HG02623 (cell line): ENCODE measurements at regions not wholly inside any gene's neighbourhood (a gene's known extent, or its start where the extent isn't known, plus 50 kb on each side); places are given as distances from the start of the nearest gene placed in this dataset.

Source experiments
- ATAC-seq: cut with Tn5 transposase; IDR thresholded peaks from one replicate; pipeline ENCODE4 v1.9.1; 2021; ENCODE audit warnings: moderate library complexity; ENCODE audit not compliant: unreplicated experiment

DNA sequence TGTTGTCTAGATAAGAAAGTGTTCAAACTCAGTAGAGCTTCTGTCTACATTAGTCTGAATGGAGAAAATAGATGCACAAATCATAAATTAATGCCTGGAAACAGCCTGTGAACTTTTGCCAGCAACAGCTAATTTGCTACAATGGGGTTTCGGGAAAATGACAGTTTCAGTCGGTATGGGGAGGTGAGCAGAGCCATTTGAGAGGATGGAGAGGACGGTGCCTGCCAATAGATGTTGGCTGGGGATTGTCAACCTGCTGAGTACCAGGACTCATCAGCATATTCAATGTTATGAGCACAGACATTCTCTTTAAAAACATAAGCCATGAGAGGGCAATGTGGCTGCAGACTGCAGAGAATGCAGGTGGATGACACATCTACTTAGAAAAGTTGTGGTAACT is 230.3 kb upstream of the PCDH18 start:
- ATAC-seq: no peak

DNA sequence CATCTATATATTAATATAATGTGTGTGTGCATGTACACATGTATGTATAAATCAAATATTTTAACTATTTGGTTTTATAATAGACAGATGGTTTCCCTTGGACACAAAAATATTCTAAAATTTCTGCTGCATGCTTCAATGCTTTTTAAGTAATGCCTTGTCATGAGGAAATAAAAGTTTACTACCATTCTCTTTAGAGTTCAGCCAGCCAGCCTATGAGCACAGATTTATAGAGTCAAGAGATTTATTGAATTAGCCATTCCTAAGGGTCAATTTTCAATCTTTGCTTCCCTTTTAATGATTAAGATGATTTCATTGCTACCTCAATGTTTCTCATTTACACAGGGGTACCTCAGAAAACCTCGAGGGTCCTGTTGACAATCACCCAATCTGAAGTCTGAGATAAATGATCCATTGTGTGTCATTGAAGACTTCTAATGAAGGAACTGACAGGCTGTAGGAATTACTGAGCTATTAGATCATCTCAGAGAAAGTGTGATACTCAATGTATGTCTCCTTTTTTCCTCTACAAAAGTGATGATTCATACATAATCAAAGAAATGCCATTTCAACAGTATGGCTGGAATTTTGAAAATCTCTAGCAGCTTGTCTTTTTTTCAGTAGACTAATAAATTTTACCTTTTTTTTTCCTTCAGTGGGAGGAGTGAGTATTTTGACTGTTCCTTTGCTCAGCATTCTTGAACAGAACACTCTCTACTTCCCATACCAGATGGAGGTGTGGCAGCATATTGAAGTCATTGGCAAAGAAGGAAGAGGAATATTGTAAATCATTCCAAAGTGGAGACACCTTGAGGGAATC is 222.6 kb upstream of the PCDH18 start:
- no peak for ATAC-seq

DNA sequence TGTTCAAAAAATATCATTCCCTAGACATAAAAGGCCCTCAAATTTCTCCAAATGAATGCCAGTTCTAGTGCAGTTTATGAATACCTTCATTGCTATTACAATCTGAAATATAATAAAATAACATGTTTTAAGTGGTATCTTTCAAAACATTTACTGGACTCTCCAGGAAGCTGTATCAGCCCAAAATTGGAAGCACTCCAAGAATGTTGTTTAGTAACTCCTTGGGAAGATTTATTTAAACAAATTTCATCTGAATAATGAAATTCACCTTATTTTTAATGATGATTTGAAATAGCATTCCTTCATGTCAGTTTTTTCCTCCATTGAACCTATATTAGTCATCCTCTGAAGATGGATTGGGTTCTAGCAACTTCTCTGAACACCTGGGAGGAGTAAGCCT is 217.2 kb upstream of the PCDH18 start:
- ATAC-seq: no peak

DNA sequence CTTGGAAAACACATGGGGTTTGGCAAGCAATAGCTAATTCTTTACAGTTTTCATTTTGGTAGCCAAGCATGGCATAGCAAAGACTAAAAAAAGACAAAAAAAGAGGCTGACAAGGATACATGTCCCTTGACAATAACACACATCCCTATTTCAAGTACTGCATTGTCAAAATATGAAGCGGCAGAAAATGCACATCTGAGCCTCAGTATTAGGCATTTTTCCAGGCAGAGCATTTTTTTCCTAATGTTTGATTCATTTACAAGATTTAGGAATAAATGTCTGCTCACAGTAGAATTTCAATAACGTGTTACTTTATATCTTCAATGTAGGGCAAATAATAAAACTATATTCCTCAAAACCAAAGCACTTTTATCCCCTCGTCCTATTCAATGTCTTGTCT is 216.3 kb upstream of the PCDH18 start:
- ATAC-seq: no peak

DNA sequence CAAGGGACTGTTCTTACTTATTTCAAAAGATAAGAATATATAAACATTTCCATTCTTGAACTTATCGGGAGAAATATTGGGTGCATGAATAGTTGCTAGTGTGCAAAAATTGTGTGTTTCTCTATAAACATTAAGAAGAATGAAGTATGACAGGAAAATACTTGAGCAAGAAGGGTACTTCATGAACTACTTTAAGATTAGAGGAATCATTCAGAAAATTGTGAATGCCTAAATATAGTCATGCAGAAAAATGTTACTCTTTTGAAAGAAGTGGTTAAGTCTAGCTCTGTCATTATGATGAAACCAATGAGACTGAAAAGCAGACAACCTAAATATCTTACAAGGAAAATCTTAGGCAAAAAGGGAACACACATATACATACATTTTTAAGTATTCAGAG is 207.8 kb upstream of the PCDH18 start:
- no peak for ATAC-seq

DNA sequence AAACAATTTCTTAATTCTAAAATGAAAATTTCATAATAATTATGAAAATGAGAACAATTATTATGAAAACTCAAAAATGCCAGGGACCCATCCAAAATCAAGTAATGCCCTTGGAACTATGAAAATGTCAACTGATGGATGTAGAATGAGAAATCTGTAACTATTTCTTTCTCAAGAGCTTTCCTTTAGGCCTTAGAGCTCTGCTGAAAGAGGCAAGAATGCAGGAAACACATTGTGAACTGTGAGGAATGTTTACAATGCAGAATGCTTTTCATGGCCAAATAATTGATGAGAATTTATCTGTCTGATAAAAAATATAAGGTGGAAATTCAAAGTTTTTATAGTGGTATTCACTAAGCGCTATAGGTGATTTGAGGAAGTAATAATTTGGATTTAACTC is 207.1 kb upstream of the PCDH18 start:
- ATAC-seq: no peak

DNA sequence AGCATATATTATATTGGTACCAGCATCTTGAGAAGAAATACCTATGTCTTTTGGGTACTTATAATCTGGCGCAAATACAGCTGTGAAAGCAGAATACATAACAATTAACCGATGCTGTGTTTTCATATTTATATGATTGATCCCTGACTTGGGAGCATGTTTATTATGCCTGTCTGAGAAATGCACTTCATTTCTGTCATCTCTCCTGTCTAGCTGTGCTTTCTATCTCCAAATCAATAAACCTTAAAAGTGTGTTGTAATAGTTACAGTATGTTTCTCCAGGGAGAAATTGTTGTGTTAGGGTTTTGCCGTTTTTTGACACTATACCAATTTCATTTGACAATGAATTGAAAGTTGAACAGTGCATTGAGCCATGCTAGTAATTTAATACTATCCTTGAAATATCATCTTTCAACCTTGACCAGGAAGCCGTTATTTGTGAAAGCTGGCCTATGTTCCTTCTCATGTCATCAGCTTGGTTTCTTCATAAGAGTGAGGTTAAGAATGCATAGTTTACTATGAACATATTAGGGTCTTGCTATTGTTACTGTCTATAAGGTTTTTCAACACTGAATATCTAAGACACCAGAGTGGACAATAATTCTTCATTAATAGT is 206.2 kb upstream of the PCDH18 start:
- no peak for ATAC-seq

DNA sequence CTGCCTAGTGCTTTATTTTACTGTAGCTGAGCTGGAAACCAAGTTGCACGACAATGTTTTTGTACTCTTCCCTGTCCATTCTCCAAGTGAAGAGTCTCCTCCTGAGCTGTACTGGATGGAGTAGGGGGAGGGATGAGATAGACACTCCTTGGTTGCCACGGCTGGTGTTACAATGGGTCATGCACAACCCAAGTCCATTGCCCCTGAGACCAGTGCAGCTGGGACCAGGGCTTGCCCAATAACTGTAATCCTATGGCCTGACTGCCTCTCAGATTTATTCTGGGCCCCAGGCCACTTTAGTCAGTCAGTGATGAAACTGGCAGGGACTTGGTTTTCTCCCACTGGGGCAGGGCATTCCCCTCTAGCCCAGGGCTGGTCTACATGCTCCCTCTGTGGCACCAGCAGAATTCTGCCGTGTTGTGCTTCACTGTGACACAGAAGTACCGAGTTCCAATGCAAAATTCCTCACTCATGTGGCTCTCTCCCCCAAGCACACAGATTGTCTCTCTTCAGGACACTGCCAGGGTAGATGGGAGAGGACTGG is 203.3 kb upstream of the PCDH18 start:
- ATAC-seq: no peak

DNA sequence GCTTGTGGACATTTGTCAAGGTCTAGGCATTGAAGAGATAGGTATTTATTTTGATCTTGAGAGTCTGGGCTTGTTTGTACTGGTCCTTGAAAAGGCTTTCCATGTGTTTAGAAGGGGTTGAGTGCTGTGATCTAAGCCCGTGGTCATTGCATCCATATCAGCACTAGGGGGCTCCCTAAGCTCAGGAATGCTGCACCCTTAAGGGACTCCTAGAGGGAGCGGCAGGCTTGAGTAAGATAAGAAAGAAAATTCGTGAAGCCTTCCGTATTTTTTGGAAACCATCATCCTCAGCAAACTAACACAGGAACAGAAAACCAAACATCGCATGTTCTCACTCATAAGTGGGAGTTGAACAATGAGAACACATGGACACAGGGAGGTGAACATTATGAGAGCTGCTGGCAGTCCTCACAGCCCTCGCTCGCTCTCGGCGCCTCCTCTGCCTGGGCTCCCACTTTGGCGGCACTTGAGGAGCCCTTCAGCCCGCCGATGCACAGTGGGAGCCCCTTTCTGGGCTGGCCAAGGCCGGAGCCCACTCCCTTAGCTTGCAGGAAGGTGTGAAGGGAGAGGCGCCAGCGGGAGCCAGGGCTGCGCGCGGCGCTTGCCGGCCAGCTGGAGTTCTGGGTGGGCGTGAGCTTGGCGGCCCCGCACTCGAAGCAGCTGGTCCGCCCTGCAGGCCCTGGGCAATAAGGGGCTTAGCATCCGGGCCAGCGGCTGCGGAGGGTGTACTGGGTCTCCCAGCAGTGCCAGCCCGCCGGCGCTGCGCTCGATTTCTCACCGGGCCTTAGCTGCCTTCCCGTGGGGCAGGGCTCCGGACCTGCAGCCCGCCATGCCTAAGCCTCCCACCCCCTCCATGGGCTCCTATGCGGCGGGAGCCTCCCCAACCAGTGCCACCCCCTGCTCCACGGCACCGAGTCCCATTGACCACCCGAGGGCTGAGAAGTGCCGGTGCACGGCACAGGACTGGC is 201.2 kb upstream of the PCDH18 start:
- peak; percentile 89 for ATAC-seq

DNA sequence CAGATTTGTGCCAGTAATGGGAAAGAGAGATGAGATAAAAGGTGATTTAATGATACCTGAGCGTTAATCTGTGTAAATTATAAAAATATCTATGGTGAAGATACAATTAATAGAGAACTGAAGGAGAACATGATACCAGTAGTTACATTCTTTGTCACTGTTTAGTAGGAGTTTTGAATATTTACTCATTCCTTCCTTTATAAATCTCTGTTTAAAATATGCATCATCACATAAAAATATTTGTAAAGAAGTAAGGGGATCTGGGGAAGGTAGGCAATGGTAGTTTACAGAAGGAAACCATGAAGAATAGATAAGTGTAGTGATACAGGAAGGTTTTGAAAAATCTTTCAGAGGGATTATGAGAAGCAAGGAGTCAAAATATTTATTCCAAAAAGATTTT is 190.6 kb upstream of the PCDH18 start:
- ATAC-seq: no peak

DNA sequence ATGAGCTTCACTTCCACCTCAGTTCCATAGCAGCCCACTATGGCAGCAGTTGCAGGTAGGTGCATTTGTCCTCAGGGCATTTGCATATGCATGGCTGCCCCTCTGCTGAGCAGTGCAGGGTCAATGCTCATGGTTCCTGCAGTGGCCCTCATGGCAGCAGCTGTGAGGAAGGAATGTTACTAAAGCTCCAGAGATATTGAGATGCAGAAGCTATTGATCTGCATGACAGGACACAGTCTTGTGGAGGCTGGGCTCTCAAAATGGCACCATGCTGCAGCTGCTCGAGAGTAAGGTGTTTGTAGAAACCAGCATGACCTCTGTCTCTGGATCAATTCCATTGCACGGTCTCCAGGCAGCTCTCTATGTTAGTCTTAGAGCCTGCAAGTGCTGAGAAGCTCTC is 179.2 kb upstream of the PCDH18 start:
- ATAC-seq: no peak

DNA sequence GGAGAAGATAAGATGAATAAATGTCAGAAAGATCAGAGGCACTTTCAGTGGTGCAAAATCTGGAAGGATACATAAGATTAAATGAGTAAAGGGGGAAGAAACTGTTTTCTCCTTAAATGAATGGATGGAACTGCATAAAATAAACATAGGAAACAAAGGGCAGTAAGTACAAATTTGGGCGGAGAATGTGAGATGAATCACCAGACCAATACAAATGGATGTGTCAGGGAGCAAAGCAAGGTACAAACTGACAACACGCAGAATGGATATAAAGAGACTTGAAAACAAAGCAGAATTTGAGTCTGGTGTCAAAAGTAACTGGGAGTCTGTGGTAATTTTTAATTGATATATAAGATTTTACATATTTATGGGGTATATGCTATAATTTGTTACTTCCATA is 175.3 kb upstream of the PCDH18 start:
- no peak for ATAC-seq

DNA sequence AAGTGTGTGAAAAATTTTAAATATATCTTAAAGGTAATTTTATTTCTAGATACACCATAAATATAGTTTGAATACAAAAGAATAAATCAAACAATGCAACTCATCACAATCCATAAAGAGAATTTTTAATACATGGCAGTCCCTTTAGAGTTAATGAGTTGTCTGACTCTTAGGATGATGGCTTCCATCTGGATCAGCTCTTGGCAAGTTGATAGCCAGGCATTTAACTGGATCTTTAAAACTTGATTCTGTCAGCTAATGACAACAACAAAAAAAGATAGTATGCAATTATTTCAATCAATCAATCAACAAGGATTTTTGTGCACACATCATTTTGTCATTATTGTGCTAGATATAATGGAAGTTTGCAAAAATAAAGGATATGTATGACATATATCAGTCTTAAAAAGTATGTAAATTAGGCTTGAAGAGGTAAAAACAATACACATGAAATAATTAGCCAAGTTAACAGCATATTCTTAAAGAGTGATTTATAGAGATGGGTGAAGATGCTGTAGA is 174.9 kb upstream of the PCDH18 start:
- ATAC-seq: no peak

DNA sequence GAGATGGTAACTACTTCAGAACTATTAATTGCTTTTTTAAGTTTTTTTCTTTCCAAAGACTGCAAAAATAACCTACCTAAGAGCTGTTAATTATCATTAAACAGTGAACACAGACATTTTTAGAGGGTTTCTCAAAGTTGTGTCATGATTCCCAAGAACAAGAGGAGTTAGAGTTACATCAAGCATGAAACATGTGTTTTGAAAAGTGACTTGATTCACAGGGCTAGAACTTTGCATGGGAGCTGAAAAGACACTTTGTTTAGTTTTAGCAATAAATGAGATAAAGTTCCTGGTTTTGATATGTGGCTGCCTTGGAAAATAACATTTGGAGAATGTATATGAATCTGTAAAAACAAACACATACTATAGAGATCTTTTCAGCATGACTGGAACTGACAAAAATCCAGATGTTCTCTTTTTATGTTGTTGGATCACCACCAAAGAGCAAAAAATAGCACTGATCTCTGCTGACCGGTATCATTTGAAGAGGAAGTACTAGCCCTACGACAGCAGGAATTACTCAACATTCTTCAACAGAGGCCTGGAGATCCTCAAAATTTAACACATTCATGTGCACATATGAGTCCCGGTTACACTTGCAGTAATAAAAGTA is 173.0 kb upstream of the PCDH18 start:
- no peak for ATAC-seq

DNA sequence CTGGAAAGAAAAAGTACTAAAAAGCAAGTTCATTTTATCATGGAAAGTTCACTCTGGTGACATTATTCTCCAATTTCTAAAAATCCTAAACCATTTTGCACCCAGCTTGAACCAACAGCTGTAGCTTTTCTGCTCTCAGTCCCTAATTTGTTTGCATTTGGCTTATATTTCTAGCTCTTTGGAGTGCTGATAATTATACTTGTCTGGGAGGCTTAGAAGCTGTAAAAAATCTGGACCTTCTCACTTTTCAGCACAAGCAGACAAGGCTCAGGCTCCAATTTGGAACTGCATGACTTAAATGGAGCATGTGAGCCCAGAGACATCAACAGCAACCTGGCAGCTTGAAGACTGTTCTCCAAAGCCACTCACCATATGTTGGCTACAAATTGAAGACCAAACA is 170.9 kb upstream of the PCDH18 start:
- no peak for ATAC-seq

DNA sequence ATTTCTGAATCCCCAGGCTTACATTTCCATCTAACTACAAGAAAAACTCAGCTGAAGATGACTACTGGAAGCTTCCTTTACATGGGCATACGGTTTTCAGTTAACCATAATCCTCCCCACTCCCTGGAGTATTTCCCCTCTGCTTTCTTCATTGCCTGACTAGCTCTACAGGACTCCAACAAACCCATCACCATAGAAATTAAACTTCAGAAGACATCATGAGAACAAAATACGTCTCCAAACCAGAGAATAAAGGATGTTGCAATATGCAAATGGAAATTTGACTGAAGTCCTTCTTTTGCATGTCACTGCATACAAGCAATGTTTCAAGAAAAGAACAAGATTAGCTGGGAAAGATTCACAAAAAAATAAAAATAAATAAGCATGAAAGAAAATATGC is 170.2 kb upstream of the PCDH18 start:
- ATAC-seq: no peak

DNA sequence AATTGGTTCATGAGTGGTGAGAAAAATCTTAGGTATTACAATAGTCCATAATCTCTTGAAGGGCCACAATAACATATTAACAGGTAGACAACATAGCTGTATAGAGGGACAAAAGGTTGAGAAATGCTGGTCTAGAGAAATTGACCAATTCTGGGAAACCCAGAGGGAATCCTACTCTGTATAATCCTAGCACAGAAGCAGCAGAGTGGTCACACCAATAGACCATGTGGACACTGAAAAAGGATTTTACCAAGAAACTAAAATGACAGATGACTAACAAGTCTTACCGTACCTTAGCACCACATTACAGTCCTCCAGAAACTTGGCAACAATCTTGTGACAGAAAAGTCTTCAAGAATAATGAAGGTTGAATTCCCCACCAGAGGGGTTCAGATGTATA is 169.1 kb upstream of the PCDH18 start:
- ATAC-seq: no peak

DNA sequence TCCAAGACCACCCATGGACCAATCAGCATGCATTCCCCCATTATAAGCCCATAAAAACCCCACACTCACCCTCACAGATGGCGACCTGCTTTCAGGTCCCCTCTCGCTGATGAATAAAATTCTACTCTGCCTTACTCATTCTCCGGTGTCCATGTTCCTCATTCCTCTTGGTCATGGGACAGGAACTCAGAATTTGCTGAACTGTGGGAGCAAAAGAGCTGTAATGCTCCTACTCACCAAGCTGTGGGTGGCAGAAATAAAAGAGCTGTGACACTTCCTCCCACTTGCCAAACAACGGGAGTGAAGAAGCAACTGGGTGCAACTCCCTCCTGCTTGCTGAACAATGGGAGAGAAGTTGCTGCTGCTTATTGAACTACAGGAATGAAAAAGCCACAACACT is 168.5 kb upstream of the PCDH18 start:
- no peak for ATAC-seq

DNA sequence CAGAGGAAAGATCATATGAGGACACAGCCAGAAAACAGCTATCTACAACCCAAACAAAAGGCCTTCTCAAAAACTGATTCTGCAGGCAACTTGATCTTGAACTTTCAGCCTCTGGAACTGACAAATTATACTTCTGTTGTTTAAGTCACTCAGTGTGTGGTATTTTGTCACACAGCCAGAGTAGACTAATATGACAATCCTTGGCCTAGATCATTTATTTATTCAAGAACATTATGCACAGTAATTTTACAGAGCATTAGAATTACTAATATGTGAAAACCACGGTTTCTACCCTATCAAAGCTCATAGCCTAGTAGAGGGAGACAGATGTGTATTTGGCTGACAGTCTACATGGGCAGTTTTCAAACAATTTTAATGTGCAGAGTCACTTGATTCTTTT is 167.8 kb upstream of the PCDH18 start:
- ATAC-seq: no peak

DNA sequence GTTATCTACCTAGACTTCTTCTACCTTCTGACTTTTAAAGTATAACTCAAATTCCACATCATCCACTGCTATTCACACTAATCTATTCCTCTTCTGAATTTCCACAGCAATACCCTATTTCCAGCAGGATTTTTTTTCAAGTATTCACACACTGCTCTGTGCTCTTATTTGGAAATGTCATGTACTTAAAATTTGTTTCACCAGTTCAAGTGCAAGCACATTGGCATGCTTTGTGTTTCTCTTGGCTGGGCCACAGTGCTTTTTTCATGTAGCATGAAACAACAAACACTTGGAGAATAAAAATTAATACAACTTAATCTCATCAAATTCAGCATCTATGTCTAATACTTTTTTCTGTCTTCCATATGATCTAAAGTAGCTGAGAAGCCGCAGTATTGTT is 161.8 kb upstream of the PCDH18 start:
- ATAC-seq: no peak

DNA sequence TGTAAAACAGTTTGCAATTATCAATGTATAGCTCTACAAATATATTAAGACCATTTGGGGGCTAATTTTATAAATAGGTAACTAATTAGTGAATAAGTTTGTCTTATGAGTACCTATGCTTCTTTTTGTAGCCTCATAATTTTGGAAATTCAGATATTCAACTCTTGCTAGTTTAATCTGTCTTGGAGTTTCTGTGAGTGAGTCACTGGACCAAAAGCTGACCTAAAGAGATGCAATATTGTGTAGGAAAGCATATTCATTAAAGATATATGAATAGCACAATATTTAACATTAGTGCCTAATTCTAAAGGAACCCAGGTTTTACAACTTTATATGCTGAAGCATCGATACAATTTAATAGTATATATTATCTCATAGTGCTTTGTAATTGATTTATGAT is 161.3 kb upstream of the PCDH18 start:
- no peak for ATAC-seq
